RKO (cell line): ENCODE measurements at regions not wholly inside any gene's neighbourhood (a gene's known extent, or its start where the extent isn't known, plus 50 kb on each side); places are given as distances from the start of the nearest gene placed in this dataset.

Experiments
- DNase-seq: peaks from one replicate; pipeline ENCODE4 v3.0.0-alpha.2; 2016; ENCODE audit warnings: low spot score

DNA sequence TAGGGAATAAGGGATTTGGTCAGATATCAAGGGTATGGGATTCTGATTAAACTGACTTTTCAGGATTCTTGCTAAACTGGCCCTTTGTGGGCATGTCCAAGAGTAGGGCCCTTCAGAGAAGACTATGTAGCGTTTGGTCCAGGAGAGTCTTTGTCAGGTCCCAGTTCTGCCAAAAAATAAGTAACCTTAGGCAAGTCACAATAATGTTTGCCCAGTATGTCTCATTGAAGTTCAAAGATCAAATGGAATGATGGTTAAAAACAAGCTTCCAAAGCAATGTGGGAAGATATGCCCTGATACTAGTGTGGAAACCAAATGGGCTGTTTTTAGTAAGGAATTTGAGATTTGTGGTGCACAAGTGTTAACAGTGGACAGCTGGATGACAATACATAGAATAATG lies 454.4 kb downstream of the WDR72 start:
- DNase-seq = no peak

DNA sequence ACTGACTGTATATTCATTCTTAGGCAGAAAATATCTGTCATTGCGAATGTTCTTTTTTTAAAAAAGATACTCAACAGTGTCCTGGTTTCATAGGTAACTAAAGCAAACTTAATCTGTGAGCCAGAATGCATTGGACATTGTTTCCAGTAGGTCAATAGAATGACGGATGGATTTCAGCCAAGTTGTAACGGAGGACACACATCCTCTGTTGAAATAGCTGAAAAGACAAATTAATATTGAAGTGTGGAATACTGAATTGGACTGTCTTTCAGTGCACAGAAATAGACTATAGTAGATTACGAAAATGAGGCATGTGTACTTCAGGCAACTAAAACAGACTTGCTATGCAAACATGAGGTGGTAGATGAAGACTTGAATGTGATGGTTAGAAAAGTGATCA lies 461.6 kb downstream of the WDR72 start:
- DNase-seq = no peak

DNA sequence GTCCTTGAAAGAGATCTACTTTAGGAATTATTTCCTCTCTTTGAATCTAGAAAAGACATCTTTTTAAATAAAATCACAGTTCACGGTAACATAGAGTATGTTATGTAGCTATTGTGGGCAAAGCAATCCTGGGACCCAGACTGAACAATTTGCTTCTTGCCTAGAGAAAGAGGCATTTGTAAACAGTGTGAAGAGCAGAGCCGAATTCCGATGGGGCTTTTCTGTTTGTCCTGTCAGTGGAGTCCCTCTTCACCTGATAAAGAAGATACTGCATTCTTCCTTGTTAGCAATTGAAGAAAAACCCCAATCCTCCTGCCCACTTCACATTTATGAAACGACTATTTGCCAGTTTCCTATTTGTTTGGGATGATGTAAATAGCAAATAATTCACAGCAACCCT lies 462.9 kb downstream of the WDR72 start:
- DNase-seq = no peak

DNA sequence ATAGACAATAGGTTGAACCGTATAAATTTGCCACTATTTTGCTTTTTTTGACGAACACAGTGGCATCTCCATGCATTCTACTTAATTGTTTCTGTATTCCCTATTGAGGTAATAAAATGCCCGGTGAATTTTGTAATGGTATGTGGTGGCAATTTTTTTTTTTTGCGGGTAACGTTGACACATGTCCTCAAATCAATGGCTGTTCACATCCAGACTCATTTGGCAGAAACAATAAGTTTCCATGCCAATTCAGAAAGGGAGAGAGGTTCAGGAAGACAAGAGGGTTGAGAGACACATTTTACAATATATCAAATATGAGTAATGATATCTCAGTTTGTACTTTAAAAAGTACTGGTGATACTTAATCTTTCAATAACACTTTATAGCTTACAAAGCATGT lies 463.9 kb downstream of the WDR72 start:
- no peak for DNase-seq

DNA sequence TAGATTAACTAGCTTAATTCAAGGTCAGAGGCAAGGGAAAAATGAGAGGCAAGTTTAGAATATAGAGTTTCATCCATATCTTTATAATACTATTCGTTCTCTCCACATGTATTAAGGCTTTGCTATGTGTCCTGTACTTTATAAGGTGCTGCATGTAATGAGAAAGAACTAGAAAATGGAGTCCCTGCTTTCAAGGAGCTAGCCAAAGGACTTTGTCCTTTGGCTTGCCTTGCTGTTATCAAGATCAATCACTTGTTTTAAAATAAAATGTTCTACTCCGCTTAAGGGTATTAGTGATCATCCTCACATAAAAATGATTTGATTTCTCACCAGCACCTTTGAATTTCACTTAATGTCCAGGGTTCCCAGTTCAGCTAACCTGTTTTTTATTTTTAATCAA lies 470.9 kb downstream of the WDR72 start:
- DNase-seq = no peak

DNA sequence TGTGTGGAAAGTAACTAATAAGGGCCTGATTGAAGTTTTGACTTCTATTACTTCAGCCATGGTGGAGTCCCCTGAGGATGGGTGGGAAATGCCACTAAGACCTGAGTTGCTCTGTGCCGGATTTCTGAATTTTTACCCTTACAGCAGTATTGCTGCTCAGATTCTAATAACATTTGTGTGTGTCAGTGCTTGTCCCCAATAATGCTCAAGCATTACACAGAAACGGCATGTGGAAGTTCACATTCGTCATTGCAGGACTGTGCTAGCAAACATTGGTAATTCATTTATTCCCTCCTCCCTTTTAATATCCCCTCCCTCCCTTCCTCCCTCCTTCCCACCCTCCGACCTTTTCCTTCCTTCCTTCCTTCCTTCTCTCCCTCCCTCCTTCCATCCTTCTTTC lies 484.5 kb upstream of the ONECUT1 start:
- no peak for DNase-seq

DNA sequence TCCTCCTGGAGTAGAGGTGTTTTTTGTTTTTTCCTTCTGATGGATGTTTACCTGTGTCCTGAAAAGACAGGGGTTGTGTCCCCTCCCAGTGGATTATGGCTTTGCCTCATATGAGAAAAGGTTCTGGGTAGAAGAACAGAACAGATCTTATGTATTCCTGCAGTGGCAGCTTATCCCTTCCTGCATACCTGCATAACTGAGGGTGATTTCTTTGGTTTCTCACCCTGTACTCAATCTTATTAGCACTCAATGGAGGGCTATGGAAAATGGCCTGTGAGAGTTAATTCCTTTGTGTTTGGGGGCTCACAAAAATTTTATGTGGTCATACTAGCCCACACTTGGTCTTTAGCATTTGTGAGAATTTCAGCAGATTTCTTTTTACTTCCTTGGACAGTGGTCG lies 482.0 kb upstream of the ONECUT1 start:
- DNase-seq = no peak

DNA sequence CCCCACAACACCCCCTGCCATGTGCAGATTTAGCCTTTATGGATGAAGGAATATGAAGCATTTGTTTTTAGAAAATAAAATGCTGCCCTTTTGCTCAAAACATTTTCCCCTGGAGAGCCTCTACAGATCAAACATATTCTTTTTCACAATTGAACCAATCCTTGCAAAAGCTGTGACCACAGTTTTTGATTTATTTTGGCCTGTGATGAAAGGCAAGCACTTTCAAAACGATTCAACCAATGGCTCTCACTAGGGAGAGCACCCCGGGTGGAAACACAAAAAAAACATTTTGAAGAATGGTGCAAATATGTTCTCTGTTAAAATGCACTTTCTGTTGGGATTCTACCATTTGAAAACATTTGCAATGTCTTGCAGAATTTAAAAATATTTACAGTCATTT lies 476.0 kb upstream of the ONECUT1 start:
- DNase-seq = no peak

DNA sequence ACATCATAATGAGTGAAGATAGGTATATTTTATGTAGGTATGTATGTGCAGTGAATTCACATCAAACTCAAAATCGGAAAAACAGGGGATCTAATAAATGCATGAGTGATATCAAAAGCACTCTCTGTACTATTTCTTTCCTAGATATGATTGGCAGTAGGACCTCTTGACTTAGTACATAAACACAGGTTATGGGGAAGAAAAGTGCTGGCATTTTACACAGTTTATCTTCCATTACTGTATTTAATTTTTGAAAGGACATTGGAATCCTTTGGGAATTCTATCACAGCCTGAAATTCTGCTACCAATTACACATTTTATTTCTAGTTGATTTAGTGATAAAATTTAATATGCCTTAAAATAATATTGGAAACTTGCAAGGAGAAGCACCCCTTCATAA lies 470.5 kb upstream of the ONECUT1 start:
- DNase-seq = no peak

DNA sequence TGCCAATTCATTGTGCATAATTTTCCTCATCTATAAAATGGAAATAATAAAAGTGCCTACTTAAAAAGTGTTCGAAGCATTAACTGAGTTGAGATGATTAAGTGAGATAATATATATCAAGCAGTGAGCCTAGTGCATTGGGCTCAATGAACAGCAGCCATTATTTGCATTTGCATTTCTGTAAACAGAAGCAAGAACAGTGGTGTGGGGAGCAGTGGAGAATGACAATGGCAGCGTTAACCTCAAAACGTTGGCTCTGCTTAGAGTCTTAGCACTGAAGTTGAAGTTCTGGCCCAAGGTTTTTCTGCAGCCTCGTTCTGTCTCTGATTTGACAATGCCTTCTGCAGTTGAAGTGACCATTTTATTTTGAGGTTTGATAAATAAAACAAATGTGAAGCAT lies 466.3 kb upstream of the ONECUT1 start:
- DNase-seq = no peak

DNA sequence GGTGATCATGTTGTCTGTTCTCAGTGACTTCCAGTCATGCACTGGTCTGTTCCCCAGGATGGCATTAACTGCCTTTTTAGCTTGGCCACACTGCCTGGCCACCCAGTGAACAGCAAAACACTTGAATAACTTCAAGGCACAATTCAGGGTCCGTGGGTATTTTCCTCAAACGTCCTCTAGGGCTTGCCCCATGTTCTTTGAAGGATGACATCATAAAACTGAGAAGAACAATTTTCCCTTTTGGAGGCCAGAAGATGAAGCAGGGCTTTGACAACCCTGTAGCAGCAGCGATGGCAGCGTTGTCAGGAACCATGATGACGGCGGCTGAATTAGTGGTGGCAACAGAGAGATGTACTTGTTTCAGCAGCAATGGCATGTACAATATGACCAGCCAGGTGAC lies 465.9 kb upstream of the ONECUT1 start:
- DNase-seq = no peak

DNA sequence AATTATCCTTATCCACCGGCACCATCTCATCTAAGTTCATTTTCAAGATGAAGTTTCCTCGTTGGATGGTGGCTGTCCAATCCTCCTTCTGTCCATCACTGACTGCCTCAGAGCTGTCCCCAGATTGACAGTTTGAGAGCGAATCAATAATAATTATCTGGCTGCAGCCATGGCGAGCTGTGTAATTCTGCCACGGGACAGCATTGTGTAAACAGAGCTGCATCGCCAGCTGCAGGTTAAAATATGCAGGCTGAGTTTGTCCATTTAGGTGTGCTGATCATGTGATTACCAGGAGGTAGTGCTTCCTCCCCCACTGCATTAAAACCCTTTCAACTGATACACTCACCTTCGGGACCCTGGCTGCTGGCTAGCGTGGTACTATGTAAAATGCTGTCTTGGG lies 461.9 kb upstream of the ONECUT1 start:
- DNase-seq = no peak

DNA sequence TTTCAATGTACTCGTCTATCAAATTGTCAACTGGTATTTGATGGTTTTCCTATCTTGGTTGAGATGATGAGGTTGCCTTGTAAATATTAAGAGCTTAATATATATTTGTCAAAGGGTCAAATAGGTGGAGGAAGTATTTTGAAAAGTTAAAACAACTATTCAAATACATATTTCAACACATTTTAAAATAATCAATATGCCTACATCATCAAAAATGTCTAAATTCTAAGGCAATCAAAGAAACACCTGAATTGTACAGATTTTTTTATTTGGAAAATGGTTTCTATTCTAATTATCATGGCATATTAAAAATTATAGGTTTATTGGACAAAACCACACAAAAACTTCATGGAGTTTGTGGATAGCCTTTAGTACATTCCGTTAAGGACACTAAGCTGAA lies 461.4 kb upstream of the ONECUT1 start:
- no peak for DNase-seq

DNA sequence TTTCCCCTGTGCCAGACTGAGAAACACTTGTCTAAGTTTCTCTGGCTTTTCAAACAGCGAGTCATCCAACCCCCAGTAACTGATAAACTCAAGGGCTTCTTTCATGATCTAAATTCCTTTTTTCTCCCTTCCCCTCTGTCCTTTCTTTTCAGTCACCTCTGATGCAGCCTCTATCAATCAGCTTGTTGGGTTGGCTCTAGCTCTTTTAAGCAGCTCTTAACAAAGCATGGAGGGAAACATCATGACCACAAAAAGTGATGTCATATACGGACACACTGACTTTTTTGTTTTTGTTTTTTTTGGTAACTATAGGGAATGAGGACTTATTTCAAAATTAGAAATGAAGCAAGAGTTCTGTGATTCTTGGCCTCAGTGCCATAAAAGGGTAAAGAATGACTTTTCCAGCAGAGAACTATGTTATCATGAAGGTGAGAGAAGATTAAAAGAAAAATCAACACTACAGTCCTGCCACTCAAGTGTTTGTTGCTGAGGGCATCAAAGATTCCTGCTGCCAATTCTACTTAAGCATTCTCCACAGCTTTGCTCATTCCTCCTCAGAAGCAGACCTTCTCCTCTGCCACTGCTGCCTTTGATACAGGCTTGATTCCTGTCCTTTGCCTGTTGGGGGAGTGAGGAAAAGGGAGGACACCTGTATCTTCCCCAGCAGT lies 457.0 kb upstream of the ONECUT1 start:
- DNase-seq = no peak

DNA sequence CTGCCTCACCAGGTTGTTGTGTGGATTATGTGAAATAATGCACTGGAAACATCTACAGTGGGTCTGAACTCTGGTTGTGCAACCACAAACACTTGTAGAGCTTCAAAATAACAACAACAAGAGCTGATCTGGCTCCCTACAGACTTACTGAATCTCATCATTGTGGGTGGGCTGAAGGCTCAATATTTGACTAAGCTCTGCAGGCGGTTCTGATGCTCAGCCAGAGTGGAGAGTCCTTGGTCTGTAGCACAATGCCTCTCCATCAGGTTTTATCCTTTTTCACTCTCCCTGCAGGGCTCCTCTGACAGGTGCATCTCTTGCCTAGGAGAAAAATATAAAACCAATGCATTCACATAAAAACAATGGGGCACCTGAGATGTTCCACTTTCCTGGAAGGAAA lies 456.3 kb upstream of the ONECUT1 start:
- DNase-seq = no peak

DNA sequence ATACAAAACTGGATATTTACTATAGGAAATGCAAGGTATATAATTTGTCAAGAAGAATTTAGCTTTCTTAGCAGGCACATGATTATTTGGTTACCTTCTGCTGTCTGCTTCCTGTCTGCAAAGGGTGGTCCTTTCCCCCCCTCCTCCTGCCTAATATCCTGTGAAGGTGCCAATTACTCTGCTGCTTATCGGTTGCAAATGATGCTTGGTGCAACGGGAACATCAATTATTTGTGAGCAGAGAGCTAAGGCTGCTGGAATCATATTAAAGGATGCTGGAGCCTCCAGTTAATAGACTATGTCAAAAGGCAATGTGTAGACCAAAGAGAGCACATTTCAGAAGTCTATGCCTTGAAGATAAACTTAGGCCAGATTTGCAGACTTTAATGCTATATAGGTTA lies 443.7 kb upstream of the ONECUT1 start:
- DNase-seq = no peak

DNA sequence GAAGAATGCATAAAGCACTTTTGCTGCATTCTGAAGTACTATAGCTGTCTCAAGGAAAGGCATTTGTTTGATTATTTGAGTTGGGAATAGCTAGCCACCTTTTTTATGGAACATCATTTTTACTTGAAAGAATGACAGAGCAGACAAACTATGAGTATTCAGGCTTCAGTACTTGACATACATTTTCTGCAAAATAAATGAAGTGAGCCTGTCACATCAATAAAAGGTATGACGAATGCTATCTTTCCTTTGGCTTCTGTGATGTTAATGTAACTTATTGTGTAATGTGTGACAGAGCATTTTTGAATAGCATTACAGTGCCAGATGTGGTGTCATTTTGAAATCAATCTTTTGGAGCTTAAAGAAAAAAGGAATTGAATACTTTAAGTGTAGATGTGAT lies 440.3 kb upstream of the ONECUT1 start:
- no peak for DNase-seq

DNA sequence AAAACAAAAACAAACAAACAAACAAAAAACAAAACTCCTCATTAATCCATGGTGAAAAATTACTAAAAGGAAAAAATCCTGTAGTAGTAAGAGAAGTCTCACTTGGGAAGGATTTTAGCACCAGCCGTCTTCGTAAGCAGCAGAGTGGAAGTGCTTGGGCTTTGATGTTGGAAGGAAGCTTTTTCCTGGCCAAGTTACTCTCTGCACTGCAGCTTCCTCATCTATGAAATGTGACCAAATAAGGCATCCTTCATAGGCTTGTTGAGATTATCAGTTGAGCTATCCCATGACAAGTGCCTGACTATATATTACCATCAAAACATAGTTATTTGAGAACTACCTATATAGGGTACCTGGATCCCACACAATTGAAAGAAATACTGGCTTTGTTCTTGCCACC lies 436.4 kb upstream of the ONECUT1 start:
- DNase-seq = no peak

DNA sequence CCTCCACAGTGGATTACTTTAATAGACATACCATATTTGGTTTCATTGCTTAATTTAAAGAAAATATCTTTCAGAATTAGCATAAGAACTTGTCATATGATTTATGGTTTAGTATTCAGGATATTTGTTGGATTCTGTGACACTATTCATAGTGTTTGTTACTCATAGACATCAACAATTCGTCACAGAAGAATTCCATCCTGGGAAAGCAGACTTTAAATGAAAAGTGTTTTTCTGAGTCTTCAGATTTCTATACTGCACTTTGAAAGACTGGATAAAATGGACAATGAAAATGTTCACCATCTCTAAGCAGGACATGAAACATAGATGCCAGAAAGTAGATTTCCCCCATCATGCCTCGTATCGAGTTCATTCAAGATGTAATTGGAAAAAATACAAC lies 435.6 kb upstream of the ONECUT1 start:
- no peak for DNase-seq

DNA sequence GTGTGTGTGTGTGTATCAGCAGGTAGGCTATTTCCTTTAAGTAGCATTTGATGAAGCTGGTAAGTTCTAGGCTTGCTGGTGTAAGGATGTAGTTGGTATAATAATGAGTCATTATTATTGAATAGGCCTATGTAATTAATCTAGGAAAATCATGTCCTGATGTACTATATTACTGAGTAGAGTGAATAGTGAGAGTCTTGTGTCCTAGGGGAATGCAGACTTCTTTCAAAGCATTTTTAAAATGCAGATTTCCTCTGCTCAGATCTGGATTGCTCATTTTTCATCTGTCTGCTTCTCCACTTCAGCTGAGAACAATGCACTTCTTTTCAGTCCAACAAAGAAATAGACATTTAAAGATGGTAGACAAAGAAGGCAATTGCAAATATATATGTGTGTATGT lies 434.2 kb upstream of the ONECUT1 start:
- DNase-seq = no peak

DNA sequence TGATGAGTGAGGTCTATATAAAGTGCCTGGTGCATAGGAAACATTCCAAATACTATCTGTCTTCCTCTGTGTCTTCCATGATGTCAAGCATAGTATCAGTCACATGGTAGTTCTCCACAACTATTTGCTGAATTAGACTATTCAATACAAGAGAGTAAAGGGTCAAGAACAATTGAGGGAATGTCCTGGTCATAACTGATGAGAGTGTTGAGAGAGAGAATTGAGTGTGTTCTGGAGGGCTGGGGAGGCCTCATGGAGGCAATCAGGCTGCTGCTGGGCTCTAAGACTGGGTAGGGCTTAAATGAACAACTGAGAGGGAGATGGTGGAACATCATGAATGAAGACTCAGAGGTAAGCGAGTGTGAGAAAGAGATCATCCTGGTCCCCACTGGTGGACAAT lies 433.7 kb upstream of the ONECUT1 start:
- no peak for DNase-seq

DNA sequence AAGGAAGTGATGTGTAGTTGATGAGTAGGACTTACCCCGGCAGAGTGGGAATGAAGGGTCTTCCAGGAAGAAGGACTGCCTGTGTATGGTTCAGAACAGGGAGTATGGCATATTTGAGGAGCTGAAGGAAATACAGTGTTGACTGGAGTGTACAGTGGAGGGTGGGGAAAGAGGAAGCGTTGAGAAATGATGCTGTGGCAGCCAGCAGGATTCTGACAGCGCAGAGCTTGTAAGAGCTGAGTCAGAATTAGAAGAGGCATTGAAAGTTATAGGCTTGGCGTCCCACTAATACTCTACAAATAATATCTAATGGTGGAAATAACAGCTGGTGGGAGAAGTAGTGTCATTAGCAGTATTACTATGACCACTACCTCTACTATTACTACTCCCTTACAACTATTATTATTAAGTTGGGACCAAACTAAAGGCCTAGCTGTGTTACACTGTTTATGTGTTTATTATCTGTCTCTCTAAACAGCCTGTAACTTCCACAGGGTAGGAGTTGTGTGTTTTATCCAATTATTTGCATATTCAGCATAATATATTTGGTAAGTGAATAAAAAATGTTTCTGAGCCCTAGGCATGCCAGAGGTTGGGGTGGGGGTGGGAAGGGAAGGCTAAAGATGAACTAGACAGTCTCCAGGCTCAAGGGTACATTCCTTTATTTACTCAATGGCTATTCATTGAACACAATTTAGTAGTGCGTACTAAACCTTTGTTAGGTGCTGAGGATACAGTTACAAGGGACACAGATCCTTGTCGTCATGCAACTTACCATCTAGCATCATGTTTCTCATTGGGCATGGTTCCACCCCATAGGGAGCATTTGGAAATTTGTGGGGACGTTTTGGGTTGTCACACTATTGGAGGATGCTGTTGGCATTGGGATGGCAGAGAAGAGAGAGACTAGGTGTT lies 428.8 kb upstream of the ONECUT1 start:
- DNase-seq = no peak

DNA sequence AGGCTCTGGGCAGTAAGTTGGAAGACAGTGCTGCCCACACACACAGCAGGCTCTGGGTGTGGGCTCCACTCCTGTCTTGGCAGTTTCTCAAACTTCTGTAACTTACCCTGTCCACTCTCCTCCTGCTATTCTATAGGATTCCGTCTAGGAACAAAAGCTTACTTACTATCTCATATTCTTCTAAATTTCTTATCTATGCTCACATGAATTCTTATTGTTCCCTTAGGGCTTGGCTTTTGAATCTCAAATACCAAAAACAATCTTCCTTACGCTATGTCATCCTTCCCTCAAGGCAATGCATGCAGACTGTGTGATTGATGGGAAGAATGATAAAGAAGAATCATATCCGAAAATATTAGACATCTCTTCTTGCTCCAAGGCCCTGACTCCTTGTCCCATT lies 425.9 kb upstream of the ONECUT1 start:
- no peak for DNase-seq

DNA sequence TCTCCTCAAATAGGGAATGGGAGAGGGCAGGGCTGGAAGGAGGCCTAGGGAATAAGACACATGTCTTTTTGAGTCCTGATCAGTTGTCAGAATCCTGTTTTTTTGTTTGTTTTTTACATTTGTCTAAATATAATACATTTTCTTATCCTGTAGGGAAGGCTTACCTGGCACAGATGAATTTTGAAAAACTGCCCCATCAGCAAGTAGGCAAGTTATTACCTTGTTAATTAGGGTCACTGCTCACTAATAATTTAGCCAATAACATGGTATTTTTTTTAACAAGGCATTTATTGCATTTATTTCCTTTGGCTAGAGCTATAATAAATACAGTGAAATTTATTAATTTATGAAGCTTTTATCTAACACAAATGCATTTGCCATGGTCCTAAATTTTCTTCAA lies 423.2 kb upstream of the ONECUT1 start:
- DNase-seq = no peak
